Thymus (tissue), 11 donors: ENCODE measurements at regions not wholly inside any gene's neighbourhood (a gene's known extent, or its start where the extent isn't known, plus 50 kb on each side); places are given as distances from the start of the nearest gene placed in this dataset.

Source experiments
- DNase-seq, 9 donors: peaks; one replicate each; pipeline ENCODE4 v3.0.0-alpha.2; 2013; ENCODE audit warnings: low spot score in 9 of 9, low read depth in 6 of 9, missing footprints in 1 of 9
- H3K27ac ChIP-seq, 2 donors: one replicate each; pipeline ENCODE4 v1.5.1; 2013; ENCODE audit warnings: control low read depth in 1 of 2, low read depth in 1 of 2, low read length in 1 of 2, mild to moderate bottlenecking in 1 of 2, moderate library complexity in 1 of 2
- H3K27me3 ChIP-seq, 2 donors: one replicate each; pipeline ENCODE4 v1.5.1; 2013; ENCODE audit warnings: low read length in 1 of 2; ENCODE audit not compliant: control insufficient read depth in 2 of 2, insufficient read depth in 1 of 2
- H3K36me3 ChIP-seq, 2 donors: one replicate each; pipeline ENCODE4 v1.5.1; 2013; ENCODE audit warnings: low read length in 1 of 2, mild to moderate bottlenecking in 1 of 2, moderate library complexity in 1 of 2; ENCODE audit not compliant: control insufficient read depth in 2 of 2, insufficient read depth in 2 of 2
- H3K4me1 ChIP-seq, 2 donors: one replicate each; pipeline ENCODE4 v1.5.1; 2013; ENCODE audit warnings: low read length in 2 of 2; ENCODE audit not compliant: control insufficient read depth in 2 of 2, insufficient read depth in 2 of 2
- H3K4me3 ChIP-seq, 2 donors: one replicate each; pipeline ENCODE4 v1.5.1; 2013; ENCODE audit warnings: low read length in 2 of 2, control low read depth in 1 of 2, mild to moderate bottlenecking in 1 of 2
- H3K9me3 ChIP-seq, 2 donors: one replicate each; pipeline ENCODE4 v1.5.1; 2013; ENCODE audit warnings: low read length in 1 of 2, mild to moderate bottlenecking in 1 of 2; ENCODE audit not compliant: control insufficient read depth in 2 of 2, insufficient read depth in 1 of 2
- WGBS: extraction: QIAGEN DNeasy Blood & Tissue Kit; methylation state at CpG from one replicate; pipeline ENCODE4 v1.1.7; 2013; 5-methylcytosine and 5-hydroxymethylcytosine counted together
- donor health status: healthy.

GRCh38 chr10:130399425-130399950, 263.3 kb downstream of the GLRX3 start:
- Histone ChIP-seq H3K4me3 (no peak overlapping the region), H3K27ac (no peak overlapping the region), H3K27me3 (no peaks in the 10 kb centered on the region), H3K36me3 (no peaks in the 10 kb centered on the region), H3K4me1 (no peaks in the 10 kb centered on the region), H3K9me3 (peaks cover 0 to 7% of the 10 kb centered on the region in 2 donors)
- DNase-seq, result no peak
- 74% methylated on average over 10 of the region's 10 CpGs for WGBS

GRCh38 chr10:130400890-130401289, 264.7 kb downstream of the GLRX3 start:
- peaks cover 0 to 7% of the 10 kb centered on the region in 2 donors for H3K9me3 ChIP-seq
- no peaks in the 10 kb centered on the region for H3K4me1 ChIP-seq
- no peaks in the 10 kb centered on the region for H3K27me3 ChIP-seq
- H3K4me3 ChIP-seq, result no peak overlapping the region
- H3K27ac ChIP-seq, result no peak overlapping the region
- no peaks in the 10 kb centered on the region for H3K36me3 ChIP-seq
- 82% methylated on average over 5 of the region's 5 CpGs for WGBS
- no peak for DNase-seq

GRCh38 chr10:130401860-130402765, 265.9 kb downstream of the GLRX3 start:
- Histone ChIP-seq H3K27ac (no peak overlapping the region), H3K4me3 (no peak overlapping the region), H3K36me3 (no peaks in the 10 kb centered on the region), H3K9me3 (peaks cover 0 to 4% of the 10 kb centered on the region in 2 donors), H3K4me1 (no peaks in the 10 kb centered on the region), H3K27me3 (no peaks in the 10 kb centered on the region)
- DNase-seq, result no peak
- WGBS, result 93% methylated on average over 16 of the region's 16 CpGs

GRCh38 chr10:130403153-130404075, 267.2 kb downstream of the GLRX3 start:
- no peak for DNase-seq
- Histone ChIP-seq H3K4me1 (no peaks in the 10 kb centered on the region), H3K9me3 (peaks cover 0 to 4% of the 10 kb centered on the region in 2 donors), H3K27ac (no peak overlapping the region), H3K4me3 (no peak overlapping the region), H3K27me3 (no peaks in the 10 kb centered on the region), H3K36me3 (no peaks in the 10 kb centered on the region)
- WGBS, result 69% methylated on average over 6 of the region's 6 CpGs

- Histone ChIP-seq H3K4me1 (no peaks in the 10 kb centered on the region), H3K27me3 (no peaks in the 10 kb centered on the region), H3K4me3 (no peak overlapping the region), H3K36me3 (no peaks in the 10 kb centered on the region), H3K27ac (no peak overlapping the region), H3K9me3 (no peaks in the 10 kb centered on the region)
- 80% methylated on average over 5 of the region's 5 CpGs for WGBS
- DNase-seq, result no peak
Measured at GRCh38 chr10:130404476-130405055, 268.4 kb downstream of the GLRX3 start.

GRCh38 chr10:130407052-130407451, 270.9 kb downstream of the GLRX3 start:
- H3K4me1 ChIP-seq, result peaks cover 0 to 2% of the 10 kb centered on the region in 2 donors
- no peaks in the 10 kb centered on the region for H3K27me3 ChIP-seq
- no peak overlapping the region for H3K4me3 ChIP-seq
- 86% methylated on average over 4 of the region's 4 CpGs for WGBS
- H3K27ac ChIP-seq, result no peak overlapping the region
- no peak for DNase-seq
- no peaks in the 10 kb centered on the region for H3K36me3 ChIP-seq
- no peaks in the 10 kb centered on the region for H3K9me3 ChIP-seq

- Histone ChIP-seq H3K9me3 (no peaks in the 10 kb centered on the region), H3K27ac (no peak overlapping the region), H3K36me3 (no peaks in the 10 kb centered on the region), H3K27me3 (no peaks in the 10 kb centered on the region), H3K4me3 (no peak overlapping the region), H3K4me1 (peaks cover 0 to 2% of the 10 kb centered on the region in 2 donors)
- DNase-seq, result no peak
- 86% methylated on average over 11 of the region's 11 CpGs for WGBS
Measured at GRCh38 chr10:130409331-130409730, 273.1 kb downstream of the GLRX3 start.

GRCh38 chr10:130409931-130410330, 273.7 kb downstream of the GLRX3 start:
- Histone ChIP-seq H3K27ac (no peak overlapping the region), H3K9me3 (no peaks in the 10 kb centered on the region), H3K4me3 (no peak overlapping the region), H3K27me3 (no peaks in the 10 kb centered on the region), H3K36me3 (no peaks in the 10 kb centered on the region), H3K4me1 (peaks cover 0 to 2% of the 10 kb centered on the region in 2 donors)
- DNase-seq, result no peak
- 83% methylated on average over 10 of the region's 10 CpGs for WGBS
